ENCODE measurements at regions not wholly inside any gene's neighbourhood (a gene's known extent, or its start where the extent isn't known, plus 50 kb on each side); places are given as distances from the start of the nearest gene placed in this dataset.

DNA sequence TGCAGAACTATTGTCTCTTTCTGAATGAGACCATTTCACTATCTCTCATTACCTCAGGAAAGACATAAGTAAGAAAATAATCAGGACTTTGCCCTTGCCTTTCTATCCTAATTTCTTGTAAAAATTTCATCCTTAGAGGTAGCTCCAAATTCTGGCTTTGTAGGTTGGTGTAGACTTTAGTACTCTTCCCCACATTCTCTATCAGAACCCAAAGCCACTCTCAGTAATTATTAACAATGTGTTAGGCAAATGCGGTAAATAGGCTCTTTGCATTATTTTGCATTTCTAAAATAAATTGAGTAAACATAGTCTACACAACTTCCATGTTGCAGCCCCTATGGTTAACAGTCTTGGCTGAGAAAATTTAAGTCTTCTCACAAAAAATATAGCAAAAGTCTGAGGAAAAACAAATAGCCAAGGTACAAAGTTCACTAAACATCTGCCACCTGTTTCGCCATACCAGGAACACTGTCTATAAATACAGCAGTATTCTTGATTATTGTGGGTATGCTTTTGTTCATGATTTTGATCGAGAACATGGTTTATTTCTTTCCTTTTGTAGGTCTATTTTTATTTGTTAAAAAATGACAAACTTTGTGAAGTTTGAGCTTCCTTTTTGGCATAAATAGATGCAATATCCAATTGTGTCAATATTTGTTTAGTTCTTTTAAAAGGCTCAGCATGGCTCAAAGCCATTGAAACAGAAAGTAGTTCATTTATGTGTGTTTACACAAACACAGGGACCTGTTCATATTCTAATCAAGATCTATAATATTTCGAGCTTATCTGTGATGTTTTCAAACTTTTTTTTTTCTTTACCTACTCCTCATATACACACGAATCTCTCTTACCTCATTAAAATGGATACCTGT, 1061.5 kb downstream of the CNTNAP5 start:
- TF ChIP-seq, protein P1, sequence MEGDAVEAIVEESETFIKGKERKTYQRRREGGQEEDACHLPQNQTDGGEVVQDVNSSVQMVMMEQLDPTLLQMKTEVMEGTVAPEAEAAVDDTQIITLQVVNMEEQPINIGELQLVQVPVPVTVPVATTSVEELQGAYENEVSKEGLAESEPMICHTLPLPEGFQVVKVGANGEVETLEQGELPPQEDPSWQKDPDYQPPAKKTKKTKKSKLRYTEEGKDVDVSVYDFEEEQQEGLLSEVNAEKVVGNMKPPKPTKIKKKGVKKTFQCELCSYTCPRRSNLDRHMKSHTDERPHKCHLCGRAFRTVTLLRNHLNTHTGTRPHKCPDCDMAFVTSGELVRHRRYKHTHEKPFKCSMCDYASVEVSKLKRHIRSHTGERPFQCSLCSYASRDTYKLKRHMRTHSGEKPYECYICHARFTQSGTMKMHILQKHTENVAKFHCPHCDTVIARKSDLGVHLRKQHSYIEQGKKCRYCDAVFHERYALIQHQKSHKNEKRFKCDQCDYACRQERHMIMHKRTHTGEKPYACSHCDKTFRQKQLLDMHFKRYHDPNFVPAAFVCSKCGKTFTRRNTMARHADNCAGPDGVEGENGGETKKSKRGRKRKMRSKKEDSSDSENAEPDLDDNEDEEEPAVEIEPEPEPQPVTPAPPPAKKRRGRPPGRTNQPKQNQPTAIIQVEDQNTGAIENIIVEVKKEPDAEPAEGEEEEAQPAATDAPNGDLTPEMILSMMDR (IDR thresholded peaks at IDR 0.05), result no peak
- TF ChIP-seq POLR2A (IDR thresholded peaks at IDR 0.05), result no peak
